Right cardiac atrium (tissue), 5 donors: ENCODE measurements at regions not wholly inside any gene's neighbourhood (a gene's known extent, or its start where the extent isn't known, plus 50 kb on each side); places are given as distances from the start of the nearest gene placed in this dataset.

Source experiments
- ATAC-seq, 2 donors: fragments of 200-7000 bp; cut with Tn5 transposase; one replicate each; pipeline versions ENCODE4 v1.8.0 to v1.9.1; 2020; ENCODE audit warnings: moderate library complexity in 2 of 2, mild to moderate bottlenecking in 1 of 2
- DNase-seq, 3 donors: peaks; one replicate each; pipeline ENCODE4 v3.0.0-alpha.2; 2020
- H3K27ac ChIP-seq: one replicate; pipeline ENCODE4 v1.5.1; 2013; ENCODE audit warnings: mild to moderate bottlenecking, low read length, control low read depth, moderate library complexity
- H3K27me3 ChIP-seq: one replicate; pipeline ENCODE4 v1.6.1; 2013; ENCODE audit not compliant: control insufficient read depth, insufficient read depth
- H3K4me1 ChIP-seq: one replicate; pipeline ENCODE4 v1.6.1; 2013; ENCODE audit warnings: low read length; ENCODE audit not compliant: control insufficient read depth, insufficient read depth
- H3K4me3 ChIP-seq: one replicate; pipeline ENCODE4 v1.5.1; 2013; ENCODE audit warnings: low read length, control low read depth
- H3K9me3 ChIP-seq: one replicate; pipeline ENCODE4 v1.6.1; 2013; ENCODE audit warnings: low read length; ENCODE audit not compliant: control insufficient read depth
- WGBS: extraction: QIAGEN DNeasy Blood & Tissue Kit; methylation state at CpG from one replicate; pipeline ENCODE4 v1.1.7; 2013; 5-methylcytosine and 5-hydroxymethylcytosine counted together
- intact Hi-C, 4 donors: fragments of 100-400 bp; cut with DNase I; formaldehyde crosslinking; loops; one replicate each; pipeline versions ENCODE4 v1.11.0 to v1.14.0; 2022 to 2023
- donor health status: healthy with polysubstance abuse.
- donor health status: DM: no; HTN: yes; CAD: no.
- donor health status: DM: no; HTN: no; CAD: no.
- donor health status: DM: no; HTN: yes; CAD: no; lungs with severe emphysema.
- donor health status: DM: yes; HTN: yes; CAD: no.

DNA sequence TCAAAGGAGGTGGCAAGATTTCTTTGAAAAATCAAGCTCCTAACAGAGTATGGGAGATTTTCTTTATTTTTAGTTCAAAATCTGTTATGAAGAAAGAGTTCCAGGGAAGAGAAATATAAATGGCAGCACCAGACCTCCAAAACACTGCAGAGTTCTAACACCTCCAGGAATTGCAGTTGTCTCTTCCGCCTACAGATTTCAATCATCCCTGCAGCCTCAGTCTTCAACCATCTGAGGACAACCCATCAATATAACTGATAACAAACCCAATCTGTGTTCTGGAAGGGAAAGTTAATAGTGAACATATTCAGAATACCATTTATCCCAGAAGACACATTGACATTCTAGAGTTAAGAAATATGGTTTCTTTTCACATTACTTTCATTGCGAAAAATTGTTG, 296.1 kb downstream of the ARAP2 start:
- H3K4me3 ChIP-seq, result no peak overlapping the region
- ATAC-seq (no peak), DNase-seq (no peak)
- H3K27ac ChIP-seq, result no peak overlapping the region
- H3K9me3 ChIP-seq, result no peaks in the 10 kb centered on the region
- no peaks in the 10 kb centered on the region for H3K4me1 ChIP-seq
- H3K27me3 ChIP-seq, result no peaks in the 10 kb centered on the region
- WGBS, result 85% methylated on average over 2 of the region's 2 CpGs
- intact Hi-C loops, result no loop called here

DNA sequence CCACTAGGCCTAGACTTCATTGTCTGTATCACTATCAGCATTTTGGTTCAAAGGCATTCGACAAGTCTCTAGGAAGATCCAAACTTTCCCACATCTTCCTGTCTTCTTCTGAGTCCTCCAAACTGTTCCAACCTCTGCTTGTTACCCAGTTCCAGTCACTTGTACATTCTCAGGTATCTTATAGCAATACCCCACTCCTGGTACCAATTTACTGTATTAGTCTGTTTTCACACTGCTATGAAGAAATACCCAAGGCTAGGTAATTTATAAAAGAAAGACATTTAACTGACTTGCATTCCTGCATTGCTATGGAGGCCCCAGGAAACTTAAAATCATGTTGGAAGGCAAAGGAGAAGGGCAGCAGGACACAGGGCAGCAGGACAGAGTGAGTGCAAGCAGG, 293.9 kb downstream of the ARAP2 start:
- no peaks in the 10 kb centered on the region for H3K9me3 ChIP-seq

DNA sequence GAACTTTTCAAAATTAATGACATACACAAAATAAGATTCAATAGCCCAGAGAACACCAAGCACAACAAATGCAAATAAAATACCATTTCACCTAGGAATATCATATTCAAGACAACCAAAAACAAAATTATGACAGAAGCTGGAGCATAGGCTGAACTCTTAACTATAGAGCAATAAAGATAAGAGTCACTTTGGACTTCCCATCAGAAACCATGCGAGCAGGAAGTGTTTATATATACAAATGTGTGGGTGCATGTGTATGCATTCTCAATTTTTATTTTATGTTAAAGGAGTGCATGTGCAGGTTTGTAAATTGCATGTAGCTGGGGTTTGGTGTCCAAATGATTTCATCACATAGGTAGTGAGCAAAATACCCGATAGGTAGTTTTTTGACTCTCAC, 291.6 kb downstream of the ARAP2 start:
- no peaks in the 10 kb centered on the region for H3K9me3 ChIP-seq
- H3K27ac ChIP-seq, result no peak overlapping the region
- ATAC-seq (no peak), DNase-seq (no peak)
- intact Hi-C loops, result no loop called here
- 80% methylated on average over 2 of the region's 2 CpGs for WGBS
- H3K4me3 ChIP-seq, result no peak overlapping the region
- H3K27me3 ChIP-seq, result no peaks in the 10 kb centered on the region
- H3K4me1 ChIP-seq, result no peaks in the 10 kb centered on the region

More for the DNA sequence above, 293.9 kb downstream of the ARAP2 start:
- WGBS, result 89% methylated on average over 1 of the region's 1 CpG
- intact Hi-C loops, result no loop called here
- no peaks in the 10 kb centered on the region for H3K27me3 ChIP-seq
- no peak overlapping the region for H3K27ac ChIP-seq
- DNase-seq, result no peak
- H3K4me3 ChIP-seq, result no peak overlapping the region
- H3K4me1 ChIP-seq, result no peaks in the 10 kb centered on the region
- no peak for ATAC-seq

DNA sequence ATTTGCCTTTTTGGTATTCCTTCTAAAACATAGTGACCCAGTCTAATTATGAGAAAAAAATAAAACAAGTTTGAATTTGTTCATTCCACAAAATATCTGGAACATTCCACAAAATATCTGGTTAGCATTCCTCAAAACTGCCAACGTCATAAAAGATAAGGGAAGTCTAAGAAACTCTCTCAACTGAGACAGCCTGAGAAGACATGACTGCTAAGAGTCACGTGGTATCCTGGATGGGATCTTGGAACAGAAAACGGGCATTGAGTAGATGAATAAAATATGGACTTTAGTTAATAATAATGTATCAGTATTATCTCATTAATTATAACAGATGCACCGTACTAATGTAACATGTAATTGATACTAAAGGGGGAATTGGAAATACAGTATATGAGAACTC, 280.9 kb downstream of the ARAP2 start:
- DNase-seq (no peak), ATAC-seq (no peak)
- no peaks in the 10 kb centered on the region for H3K27me3 ChIP-seq
- intact Hi-C loops, result no loop called here
- H3K9me3 ChIP-seq, result no peaks in the 10 kb centered on the region
- WGBS, result 55% methylated on average over 4 of the region's 4 CpGs
- no peak overlapping the region for H3K27ac ChIP-seq
- H3K4me3 ChIP-seq, result no peak overlapping the region
- H3K4me1 ChIP-seq, result no peaks in the 10 kb centered on the region

DNA sequence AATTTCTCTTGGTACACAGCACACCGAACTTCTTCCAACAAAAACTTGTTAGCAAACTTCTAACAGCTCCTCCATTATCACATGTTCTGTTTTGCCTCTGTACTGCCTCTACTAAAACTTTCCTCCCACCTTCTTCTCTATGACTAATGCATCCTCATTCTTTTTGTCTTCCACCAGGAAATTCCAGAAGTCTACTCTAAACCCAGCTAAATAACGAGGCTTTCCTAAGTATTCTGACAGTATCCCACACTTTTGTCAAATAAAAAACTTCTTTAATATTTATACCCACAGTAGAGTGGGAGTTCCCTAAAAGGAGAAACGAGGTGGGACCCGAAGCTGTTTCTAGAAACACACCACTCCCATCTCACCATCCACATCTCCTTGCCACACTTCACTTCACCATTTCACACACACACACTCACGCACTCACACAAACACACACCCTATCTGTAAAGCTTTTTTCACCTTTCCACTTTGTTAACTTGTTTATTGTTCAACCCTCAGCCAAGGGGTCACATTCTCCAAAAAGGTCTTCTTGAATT, 280.3 kb downstream of the ARAP2 start:
- H3K4me3 ChIP-seq, result no peak overlapping the region
- intact Hi-C loops, result no loop called here
- ATAC-seq, result no peak
- no peak overlapping the region for H3K27ac ChIP-seq
- H3K27me3 ChIP-seq, result no peaks in the 10 kb centered on the region
- WGBS, result 64% methylated on average over 5 of the region's 5 CpGs
- H3K4me1 ChIP-seq, result no peaks in the 10 kb centered on the region
- no peaks in the 10 kb centered on the region for H3K9me3 ChIP-seq
- DNase-seq, result no peak

DNA sequence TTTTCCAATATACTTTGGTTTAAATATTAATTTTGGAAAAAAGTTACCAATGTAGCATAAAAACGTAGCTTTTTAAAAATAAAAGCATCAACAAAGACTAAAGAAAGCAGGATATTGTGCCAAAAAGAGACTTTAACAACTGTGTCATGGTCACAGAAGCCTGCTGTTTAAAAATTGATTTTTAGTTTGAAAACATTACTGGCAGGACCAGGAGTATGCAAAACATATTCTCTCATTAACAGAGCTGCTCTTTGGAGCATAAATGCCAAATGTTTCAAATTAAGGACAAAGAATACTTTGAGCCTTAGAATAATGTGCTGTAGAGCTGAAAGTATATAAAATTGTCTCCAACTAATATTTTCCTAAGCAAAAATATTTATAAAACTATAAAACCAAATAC, 279.0 kb downstream of the ARAP2 start:
- Histone ChIP-seq H3K27ac (no peak overlapping the region), H3K4me3 (no peak overlapping the region), H3K4me1 (no peaks in the 10 kb centered on the region), H3K27me3 (no peaks in the 10 kb centered on the region), H3K9me3 (no peaks in the 10 kb centered on the region)
- no peak for ATAC-seq
- DNase-seq, result no peak
- WGBS, result 46% methylated on average over 1 of the region's 1 CpG
- intact Hi-C loops, result no loop called here

DNA sequence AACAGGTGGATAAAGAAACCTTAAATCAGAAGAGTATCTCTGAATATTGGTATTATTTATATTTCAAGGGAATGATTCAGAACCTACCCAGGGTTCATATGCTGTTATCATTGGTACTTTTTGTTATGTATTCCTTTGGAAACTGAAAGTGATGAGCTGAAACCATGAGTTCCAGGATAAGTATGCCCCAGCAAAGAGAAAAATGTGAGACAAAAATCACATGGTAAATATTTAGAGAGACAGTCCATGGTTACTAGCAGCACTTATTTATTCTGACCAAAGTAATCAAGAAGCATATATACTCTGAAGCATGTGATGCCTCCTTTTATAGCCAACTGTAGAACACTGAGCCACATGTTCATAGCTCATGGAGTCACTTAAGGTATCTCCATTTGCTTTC, 277.7 kb downstream of the ARAP2 start:
- ATAC-seq (no peak), DNase-seq (no peak)
- intact Hi-C loops, result no loop called here
- Histone ChIP-seq H3K4me3 (no peak overlapping the region), H3K4me1 (no peaks in the 10 kb centered on the region), H3K9me3 (no peaks in the 10 kb centered on the region), H3K27ac (no peak overlapping the region), H3K27me3 (no peaks in the 10 kb centered on the region)

DNA sequence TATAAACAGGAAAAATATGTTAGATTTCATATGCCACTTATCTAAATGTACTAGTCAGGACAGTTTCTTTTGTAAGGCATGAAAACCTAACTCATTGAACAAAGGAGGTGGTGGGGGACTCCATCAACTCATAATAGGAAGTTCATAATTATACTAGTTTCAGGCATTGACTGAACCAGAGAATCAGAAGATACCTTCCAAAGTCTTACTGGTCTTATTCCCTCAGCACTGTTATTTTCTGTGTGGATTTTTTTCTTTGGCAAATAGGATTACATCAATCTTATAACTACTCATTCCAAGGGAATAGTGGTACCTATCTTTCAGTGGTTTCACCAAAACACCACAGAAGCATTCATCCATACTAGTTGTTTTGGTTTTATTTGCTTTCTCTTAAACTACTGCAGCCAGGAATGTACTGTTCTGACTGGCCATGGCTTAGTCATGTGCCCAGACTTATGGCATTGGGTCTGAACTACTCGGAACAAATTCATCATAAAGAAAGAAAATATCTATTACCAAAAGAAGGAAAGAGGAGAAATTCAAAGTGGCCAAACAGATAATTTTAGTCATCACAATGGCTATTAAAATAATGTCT, 273.9 kb downstream of the ARAP2 start:
- Histone ChIP-seq H3K9me3 (no peaks in the 10 kb centered on the region), H3K27me3 (no peaks in the 10 kb centered on the region), H3K4me3 (no peak overlapping the region), H3K4me1 (no peaks in the 10 kb centered on the region), H3K27ac (no peak overlapping the region)
- WGBS, result 91% methylated on average over 1 of the region's 1 CpG
- DNase-seq, result no peak
- intact Hi-C loops, result no loop called here
- ATAC-seq, result no peak

DNA sequence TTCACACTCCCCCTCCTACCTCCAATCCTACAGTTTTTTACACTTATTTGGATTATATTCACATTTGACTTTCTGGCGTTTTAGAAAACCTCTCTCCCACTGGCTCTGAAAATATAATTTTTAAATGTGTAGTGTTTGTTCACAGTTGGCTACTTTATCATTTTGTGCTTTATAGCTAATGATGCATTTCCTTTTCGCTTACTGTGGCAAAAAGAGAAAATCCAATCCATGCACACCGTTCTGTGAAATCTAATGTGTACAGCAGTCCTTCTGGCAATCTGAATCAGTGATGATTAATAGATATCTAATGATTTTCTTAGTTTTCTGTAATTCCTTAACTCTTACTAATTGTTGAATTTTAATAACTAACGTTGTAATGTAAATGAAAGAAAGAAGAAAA, 271.5 kb downstream of the ARAP2 start:
- Histone ChIP-seq H3K27ac (no peak overlapping the region), H3K9me3 (no peaks in the 10 kb centered on the region), H3K4me1 (no peaks in the 10 kb centered on the region), H3K4me3 (no peak overlapping the region), H3K27me3 (no peaks in the 10 kb centered on the region)
- 53% methylated on average over 4 of the region's 4 CpGs for WGBS
- no peak for ATAC-seq
- intact Hi-C loops, result no loop called here
- DNase-seq, result no peak

DNA sequence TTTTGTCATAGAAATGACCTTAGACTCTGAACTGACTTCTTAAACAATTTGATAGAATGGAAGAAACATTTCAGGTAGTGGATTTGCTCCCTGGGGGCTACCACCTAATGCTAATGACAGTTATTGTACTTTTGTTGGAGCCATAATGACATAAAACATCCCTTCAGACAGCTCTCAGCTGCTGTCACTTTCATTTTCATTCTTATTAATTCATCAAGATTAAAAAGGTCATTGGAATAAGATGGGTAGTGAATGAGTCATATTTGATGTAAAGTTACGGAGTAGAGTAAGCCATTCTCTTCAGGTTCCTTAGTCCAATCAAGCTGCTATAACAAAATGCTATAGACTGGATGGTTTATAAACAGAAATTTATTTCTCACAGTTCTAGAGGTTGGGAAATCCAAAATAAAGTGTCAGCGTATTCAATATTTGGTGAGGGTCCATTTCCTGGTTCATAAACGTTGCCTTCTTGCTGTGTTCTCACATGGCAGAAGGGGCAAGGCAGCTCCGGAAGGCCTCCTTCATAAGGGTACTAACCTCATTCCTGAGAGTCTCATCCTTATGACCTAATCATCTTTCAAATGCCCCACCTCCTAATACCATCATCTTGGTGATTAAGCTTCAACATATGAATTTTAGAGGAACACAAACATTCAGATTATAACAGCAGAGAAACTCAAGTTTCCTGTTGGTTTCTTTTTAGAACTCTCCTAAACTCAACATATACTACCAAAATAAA, 268.5 kb downstream of the ARAP2 start:
- 84% methylated on average over 4 of the region's 4 CpGs for whole genome bisulfite sequencing
- ATAC-seq (no peak), DNase-seq (no peak)
- H3K9me3 ChIP-seq, result no peaks in the 10 kb centered on the region
- intact Hi-C loops, result no loop called here
- H3K4me1 ChIP-seq, result no peaks in the 10 kb centered on the region
- H3K27me3 ChIP-seq, result no peaks in the 10 kb centered on the region
- no peak overlapping the region for H3K4me3 ChIP-seq
- H3K27ac ChIP-seq, result no peak overlapping the region

DNA sequence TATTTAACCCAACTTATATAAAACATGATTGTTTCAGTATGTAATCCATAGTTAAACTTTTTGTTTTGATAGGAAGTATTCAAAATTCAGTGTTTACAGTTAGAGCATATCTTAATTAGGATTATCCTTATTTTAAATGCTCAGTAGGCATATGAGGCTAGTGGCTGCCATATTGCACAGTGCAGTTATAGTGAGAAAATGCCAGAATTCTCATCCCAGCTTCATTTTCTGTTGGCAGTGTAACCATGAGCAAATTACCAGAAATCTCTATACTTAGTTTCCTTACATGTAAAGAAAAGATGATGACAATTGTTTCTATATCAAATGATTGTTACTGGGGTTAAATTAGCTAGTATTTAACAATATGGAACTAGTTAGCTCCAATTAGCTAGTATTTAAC, 265.8 kb downstream of the ARAP2 start:
- no peaks in the 10 kb centered on the region for H3K9me3 ChIP-seq
- H3K27ac ChIP-seq, result no peak overlapping the region
- intact Hi-C loops, result no loop called here
- DNase-seq (no peak), ATAC-seq (no peak)
- H3K4me3 ChIP-seq, result no peak overlapping the region
- H3K4me1 ChIP-seq, result no peaks in the 10 kb centered on the region
- no peaks in the 10 kb centered on the region for H3K27me3 ChIP-seq

DNA sequence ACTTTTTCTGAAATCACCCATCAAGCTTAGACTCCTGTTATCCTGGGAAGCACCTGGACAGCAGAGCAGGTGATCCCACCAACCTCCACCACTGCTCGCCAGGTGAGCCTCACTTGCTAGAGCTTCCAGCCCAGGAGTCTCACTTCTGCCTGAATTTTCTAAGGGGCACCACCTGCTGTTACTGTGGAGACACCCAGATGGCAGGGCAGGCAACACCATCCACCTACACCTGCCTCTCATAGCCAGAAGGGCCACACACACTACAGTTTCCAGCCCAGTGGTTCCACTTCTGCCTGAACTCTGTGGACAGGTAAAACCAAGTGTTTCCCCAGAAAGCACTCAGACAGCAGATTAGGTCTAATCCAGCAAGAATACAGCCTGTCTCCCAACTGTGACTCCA, 262.0 kb downstream of the ARAP2 start:
- H3K4me3 ChIP-seq, result no peak overlapping the region
- H3K27ac ChIP-seq, result no peak overlapping the region
- H3K27me3 ChIP-seq, result no peaks in the 10 kb centered on the region
- no peaks in the 10 kb centered on the region for H3K9me3 ChIP-seq
- ATAC-seq, result no peak
- WGBS, result 77% methylated on average over 1 of the region's 1 CpG
- H3K4me1 ChIP-seq, result no peaks in the 10 kb centered on the region
- intact Hi-C loops, result no loop called here
- DNase-seq, result no peak
